GM23338 (cell line): ENCODE measurements at regions not wholly inside any gene's neighbourhood (a gene's known extent, or its start where the extent isn't known, plus 50 kb on each side); places are given as distances from the start of the nearest gene placed in this dataset.

Experiments
- CREB1 ChIP-seq: fragments of 250-450 bp; sonication (Bioruptor Pico); IDR thresholded peaks from 2 replicates; pipeline ENCODE4 v1.5.0; 2020; ENCODE audit warnings: low read depth, mild to moderate bottlenecking, moderate library complexity
- CTCF ChIP-seq, 2 experiments: fragments of 200-600 bp in 1 of 2; sonication (generic) in 1 of 2; conservative IDR thresholded peaks; 2 replicates each; pipeline versions ENCODE4 v1.5.1 to v1.6.1; 2016 to 2017; ENCODE audit warnings: antibody characterized with exemption in 2 of 2, low read depth in 2 of 2, mild to moderate bottlenecking in 2 of 2, moderate library complexity in 1 of 2
- EZH2 ChIP-seq: fragments of 200-600 bp; sonication (generic); IDR thresholded peaks from one replicate; pipeline ENCODE4 v1.8.0; 2017; ENCODE audit warnings: antibody characterized with exemption, mild to moderate bottlenecking, low read depth; ENCODE audit not compliant: unreplicated experiment

- TF ChIP-seq CTCF (conservative IDR thresholded peaks at IDR 0.05; ENCODE audit: low read depth in 2 of 2) (no peak), CREB1 (CRISPR knock-in tag) (no peak), EZH2 (no peak)
Measured at GRCh38 chr2:163828771-163829170, 93.0 kb upstream of the FIGN start.
